NCI-H446 treated with DMSO at 0.1 percent for 48 hours (cell line): ENCODE measurements at regions not wholly inside any gene's neighbourhood (a gene's known extent, or its start where the extent isn't known, plus 50 kb on each side); places are given as distances from the start of the nearest gene placed in this dataset.
"Not testable (repeated sequence)": the region's sequence is repeated elsewhere in the genome, so short reads cannot be mapped to it uniquely, and the experiment has no call there.

ENCODE experiments used
- DNase-seq: peaks from one replicate; lab custom pipeline; 2025; lab: John Stamatoyannopoulos, UW

- DNase-seq = no peak
Measured at GRCh38 chr5:32842813-32843530, 131.9 kb downstream of the NPR3 start.

GRCh38 chr5:32843531-32843895, 132.4 kb downstream of the NPR3 start:
- DNase-seq = peak; percentile 32

GRCh38 chr5:32845171-32845570, 134.1 kb downstream of the NPR3 start:
- DNase-seq = no peak

DNA sequence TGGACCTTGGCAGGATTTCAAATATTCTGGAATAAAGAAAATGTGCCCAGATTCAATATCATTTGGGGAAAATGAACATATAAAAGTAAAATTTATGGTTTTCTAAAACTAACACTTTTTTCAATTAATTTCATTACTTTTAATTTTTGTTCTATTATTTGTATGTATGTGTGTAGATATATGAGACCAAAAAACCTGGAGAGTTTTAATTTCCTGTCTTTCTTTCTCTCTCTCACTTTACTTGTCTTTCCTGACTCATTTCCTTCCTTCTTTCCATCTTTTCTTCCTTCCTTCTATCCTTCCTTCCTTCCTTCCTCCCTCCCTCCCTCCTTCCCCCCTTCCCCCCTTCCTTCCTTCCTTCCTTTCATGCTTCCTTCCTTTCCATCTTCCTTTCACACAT, 137.0 kb downstream of the NPR3 start:
- no peak for DNase-seq

GRCh38 chr5:32848681-32849080, 137.6 kb downstream of the NPR3 start:
- no peak for DNase-seq

DNA sequence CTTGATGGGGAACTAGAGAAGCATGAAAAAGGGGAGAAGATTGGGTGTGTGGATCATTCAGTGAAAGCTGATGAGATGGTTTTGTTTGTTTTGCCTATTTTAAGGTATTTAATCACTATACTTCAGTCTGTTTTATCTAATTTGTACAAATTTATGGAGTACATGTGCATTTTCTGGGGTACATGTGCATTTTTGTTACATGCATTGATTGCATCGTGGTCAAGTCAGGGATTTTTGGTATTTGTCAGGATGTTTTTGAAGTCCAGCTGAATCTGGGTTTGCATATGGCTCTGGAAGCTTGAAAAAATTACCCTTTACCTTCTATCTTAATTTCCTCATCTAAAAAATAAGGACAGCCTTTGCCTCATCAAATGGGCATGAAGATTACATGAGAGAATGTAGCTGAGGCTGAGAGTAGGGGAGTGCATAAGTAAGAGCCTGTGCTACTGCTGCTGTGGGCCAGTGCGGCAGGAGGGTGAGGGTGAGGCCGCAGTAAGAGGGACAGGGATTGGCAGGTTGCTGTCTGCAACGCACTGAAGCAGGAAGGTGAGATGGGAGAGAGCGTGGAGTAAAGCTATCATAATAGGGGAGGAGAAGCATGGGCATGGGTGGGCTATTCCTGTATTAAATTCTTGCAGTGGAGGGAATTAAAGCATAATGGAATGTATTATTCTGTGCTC, 139.8 kb downstream of the NPR3 start:
- DNase-seq = no peak

DNA sequence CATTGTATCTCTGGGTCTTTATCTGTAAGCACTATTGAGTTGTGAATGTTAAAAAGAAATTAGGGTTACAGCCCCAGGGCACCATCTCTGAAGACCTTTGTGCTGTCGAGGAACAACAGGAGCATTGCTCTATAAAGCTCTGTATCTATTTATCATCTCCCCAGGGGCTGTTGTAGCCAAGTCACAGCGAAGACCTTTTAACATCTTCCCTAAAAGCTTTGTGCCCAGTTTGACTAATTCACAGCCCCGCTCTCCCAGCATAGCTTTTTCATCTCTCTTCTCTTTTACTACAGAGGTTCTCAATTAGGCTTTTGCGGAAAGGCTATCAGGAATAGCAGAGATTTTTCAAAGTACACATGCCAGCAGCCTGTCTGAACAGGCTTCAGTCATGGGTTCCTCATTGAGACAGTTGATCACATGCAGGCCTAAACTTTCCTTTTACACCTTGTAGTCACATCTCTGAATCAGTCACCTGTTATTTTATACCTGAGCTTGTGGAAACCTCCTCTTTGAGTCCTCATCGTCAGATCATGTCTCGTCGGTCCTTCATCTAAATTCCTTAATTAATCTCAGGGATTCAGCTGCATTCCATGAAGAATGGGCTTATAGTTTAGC, 140.5 kb downstream of the NPR3 start:
- no peak for DNase-seq

DNA sequence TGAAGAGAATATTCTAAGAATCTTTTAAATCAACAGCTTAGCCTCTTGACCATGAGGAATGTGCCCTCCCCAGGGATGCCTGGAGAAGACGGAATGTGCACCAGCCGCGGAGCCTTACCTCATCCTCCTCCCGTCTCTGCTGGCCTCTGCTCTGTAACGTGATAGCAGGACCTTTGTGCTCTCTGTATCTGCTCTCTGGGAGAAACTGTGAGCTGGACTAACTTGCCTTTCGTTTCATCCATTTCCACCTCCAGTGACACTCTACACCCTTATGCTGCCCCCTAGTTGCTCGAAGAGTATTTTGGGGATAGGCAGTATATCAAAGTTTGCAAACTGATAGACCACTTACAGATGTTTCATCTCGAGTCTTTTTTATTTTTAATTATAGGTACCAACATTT, 141.4 kb downstream of the NPR3 start:
- no peak for DNase-seq

DNA sequence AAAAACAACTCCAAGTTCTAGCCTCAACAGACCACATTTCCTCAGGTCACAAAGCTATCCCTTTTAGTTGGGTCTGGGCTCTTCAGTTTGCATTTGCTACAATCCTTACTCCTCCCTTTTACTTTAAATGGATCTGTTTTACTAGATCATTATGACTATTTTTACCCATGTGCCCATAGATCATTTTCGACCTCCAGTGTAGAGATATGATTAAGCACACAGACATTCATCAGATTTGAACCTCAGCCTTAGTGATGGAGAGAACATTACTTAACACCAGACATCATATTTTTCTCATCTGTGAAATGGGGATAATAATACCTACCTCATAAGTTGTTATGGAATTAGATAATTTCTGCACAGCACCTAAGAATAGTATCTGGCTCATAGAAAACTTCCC, 141.9 kb downstream of the NPR3 start:
- no peak for DNase-seq

DNA sequence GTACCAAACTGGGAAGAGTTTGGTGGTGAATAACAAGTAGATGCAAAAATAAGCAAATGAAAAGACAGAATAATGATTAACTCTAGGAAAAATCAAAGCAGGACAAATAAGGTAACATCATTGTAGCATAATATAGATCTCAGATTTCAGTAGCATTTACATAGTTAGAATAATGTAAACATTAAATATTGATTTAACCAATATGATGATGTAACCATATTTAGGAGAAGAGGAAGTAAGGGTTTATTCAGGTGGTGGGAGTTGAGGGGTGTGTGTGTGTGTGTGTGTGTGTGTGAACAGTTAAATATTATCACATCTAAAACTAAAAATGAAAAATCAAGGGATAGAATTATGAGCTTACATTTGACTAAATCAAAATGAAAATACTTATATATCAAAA, 143.4 kb downstream of the NPR3 start:
- DNase-seq = no peak

GRCh38 chr5:32859211-32859641, 148.1 kb downstream of the NPR3 start:
- no peak for DNase-seq

DNA sequence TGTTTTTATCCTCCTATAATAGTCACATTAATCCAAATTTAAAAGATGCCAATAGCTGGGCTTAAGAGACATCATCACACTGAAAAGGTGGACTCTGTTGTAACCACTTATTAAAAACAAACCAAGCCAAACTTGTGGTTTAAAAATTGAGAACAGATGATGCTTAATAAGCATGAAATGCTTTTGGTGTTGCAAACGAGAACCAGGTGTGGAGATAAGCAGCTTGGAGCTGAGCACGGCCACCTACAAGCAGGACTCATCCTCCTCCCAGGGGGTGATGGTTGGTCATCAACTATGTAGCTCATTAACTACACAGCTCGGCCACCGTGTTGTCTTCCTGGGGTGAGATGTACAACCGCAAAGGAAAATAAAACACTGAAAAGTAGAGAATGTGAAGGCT, 154.4 kb downstream of the NPR3 start:
- DNase-seq = no peak

DNA sequence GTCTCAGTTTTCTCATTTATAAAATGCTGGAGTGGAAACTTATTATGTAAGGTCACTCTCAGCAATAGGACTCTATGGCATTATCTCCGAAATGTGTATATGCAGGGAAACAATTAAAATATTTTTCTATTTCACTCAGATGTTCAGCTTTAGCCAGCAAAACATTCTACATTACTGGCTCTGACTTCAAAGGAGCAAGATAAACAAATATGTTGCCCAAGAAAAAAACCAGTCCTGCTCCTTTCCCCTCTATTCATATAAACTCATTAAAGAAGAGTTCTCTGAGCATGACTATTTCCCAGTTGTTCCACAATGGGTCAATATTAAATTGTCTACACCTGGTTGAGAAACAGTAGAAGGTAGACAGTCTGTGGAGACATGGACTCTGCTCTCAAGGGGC, 155.0 kb downstream of the NPR3 start:
- no peak for DNase-seq

DNA sequence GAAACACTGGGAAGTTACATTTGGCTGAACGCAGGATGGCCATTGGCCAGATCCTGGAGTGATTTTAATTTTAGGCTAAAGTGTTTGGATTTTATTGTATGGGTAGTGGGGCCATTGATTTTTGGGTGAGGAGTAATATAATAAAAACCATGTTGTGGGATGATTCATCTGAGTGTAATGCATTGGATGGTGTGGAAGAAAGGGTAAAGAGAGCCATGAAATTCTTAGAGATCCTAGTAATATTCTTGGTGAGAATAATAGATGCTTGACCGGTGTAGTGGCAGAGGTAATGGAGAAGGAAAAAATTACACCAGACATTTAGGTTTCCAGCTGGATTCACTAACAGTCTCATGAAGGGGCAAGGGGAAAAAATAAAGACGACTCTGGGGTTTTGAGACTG, 158.1 kb downstream of the NPR3 start:
- DNase-seq = no peak

DNA sequence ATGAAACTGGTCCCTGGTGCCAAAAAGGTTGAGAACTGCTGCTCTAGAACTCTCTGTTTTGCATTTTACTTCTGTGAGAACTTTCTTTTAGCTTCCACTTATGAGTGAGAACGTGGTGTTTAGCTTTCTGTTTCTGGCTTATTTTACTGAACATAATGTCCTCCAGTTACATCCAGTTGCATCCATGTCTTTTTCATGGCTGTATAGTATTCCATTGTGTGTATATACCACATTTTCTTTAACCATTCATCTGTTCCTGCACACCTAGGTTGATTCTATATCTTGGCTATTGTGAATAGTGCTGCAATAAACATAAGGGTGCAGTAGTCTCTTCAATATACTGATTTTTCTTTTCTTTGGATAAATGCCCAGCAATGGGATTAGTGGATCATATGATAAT, 165.7 kb downstream of the NPR3 start:
- DNase-seq = no peak

DNA sequence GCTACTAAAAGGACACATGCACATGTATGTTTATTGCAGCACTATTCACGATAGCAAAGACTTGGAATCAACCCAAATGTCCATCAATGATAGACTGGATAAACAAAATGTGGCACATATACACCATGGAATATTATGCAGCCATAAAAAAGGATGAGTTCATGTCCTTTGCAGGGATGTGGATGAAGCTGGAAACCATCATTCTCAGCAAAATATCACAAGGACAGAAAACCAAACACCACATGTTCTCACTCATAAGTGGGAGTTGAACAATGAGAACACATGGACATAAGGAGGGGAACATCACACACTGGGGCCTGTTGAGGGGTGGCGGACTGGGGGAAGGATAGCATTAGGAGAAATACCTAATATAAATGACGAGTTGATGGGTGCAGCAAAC, 168.2 kb downstream of the NPR3 start:
- DNase-seq = not testable (repeated sequence)

- DNase-seq = no peak
Measured at GRCh38 chr5:32880796-32881195, 169.7 kb downstream of the NPR3 start.

GRCh38 chr5:32887390-32887789, 176.3 kb downstream of the NPR3 start:
- no peak for DNase-seq

DNA sequence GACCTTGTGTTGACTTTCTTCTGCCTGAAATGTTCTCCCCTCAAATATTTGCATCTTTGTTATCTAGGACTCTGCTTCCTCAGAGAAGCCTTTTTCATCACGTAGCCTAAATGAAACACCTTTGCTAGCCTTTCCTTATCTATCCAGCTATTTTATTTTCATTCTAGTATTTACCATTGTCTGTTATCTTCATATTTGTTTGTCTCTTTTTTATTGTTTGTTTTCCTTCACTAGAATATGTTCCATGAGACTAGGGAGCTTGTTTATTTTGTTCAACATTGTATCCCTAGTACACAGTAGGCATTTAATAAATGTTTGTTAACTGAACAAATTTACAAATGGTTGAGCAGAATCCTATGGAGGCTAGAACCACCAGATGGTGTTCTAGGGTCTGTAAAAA, 178.0 kb downstream of the NPR3 start:
- DNase-seq = no peak

- no peak for DNase-seq
Measured at GRCh38 chr5:32903613-32904012, 192.5 kb downstream of the NPR3 start.

DNA sequence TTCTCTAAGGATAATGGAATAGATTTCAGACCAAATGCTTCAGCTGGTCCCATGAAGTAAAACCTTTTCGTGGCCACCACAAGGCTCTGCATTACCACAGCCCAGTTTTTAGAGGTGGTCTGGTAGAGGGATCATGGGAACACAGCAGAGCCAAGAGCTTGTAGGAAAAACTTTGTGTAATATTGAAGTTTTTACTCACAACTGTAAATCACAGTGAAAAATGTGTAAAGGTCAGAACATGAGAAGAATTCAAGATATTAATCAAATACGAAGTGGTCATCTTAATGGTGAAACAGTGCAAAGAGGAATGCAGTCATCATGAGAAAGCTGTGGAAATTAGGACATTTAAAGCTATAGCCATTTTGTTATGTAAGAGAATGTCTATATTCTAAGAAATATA, 197.5 kb downstream of the NPR3 start:
- DNase-seq = no peak

- no peak for DNase-seq
Measured at GRCh38 chr5:32909207-32909606, 198.1 kb downstream of the NPR3 start.

- no peak for DNase-seq
Measured at GRCh38 chr5:32916648-32917047, 205.5 kb downstream of the NPR3 start.

DNA sequence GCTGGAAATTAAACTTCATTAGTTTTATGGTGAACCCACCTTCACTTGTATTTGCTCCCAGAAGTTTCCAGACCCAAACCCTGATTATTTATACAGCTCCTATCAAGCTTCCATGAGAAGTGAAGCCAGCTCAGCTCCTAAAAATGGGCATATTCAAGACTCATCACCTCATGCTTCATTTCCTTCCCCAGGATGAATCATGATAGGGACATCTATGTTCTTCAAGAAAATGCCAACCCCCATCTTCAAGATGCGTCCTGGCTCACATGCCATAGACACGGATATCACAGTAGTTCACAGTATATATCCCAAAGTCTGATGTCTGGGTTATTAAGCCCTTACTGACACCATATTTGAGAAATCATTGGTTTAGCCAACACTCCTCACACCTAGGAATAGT, 217.6 kb downstream of the NPR3 start:
- no peak for DNase-seq
